K562 (cell line): ENCODE measurements at regions not wholly inside any gene's neighbourhood (a gene's known extent, or its start where the extent isn't known, plus 50 kb on each side); places are given as distances from the start of the nearest gene placed in this dataset.

Source experiments
- EP300 ChIP-seq: IDR thresholded peaks from 2 replicates; pipeline ENCODE4 v1.6.1; 2012; ENCODE audit warnings: low read length, improper control_type of control experiment
- EZH2 ChIP-seq: IDR thresholded peaks from 2 replicates; pipeline ENCODE4 v1.6.1; 2012; ENCODE audit warnings: low read depth, mild to moderate bottlenecking, inconsistent platforms, low read length, borderline replicate concordance
- GMEB1 ChIP-seq: fragments of 250-450 bp; sonication (Bioruptor Pico); IDR thresholded peaks from 2 replicates; pipeline ENCODE4 v1.4.0; 2020; ENCODE audit warnings: mild to moderate bottlenecking
- HDAC2 ChIP-seq: fragments of 450-650 bp; IDR thresholded peaks from 2 replicates; pipeline ENCODE4 v1.6.1; 2016; ENCODE audit warnings: mild to moderate bottlenecking
- HIVEP1 ChIP-seq: fragments of 250-450 bp; sonication (Bioruptor Pico); IDR thresholded peaks from 2 replicates; pipeline ENCODE4 v1.4.0; 2020; ENCODE audit warnings: mild to moderate bottlenecking
- KDM1A ChIP-seq, 2 experiments: fragments of 450-650 bp; IDR thresholded peaks; 2 replicates each; pipeline ENCODE4 v1.6.1; 2016; ENCODE audit warnings: mild to moderate bottlenecking in 2 of 2
- PHF8 ChIP-seq: fragments of 200-600 bp; sonication (generic); IDR thresholded peaks from 2 replicates; pipeline ENCODE4 v1.6.1; 2012; ENCODE audit warnings: mixed run types, mild to moderate bottlenecking, inconsistent platforms, low read length, moderate library complexity, borderline replicate concordance
- POLR2AphosphoS5 ChIP-seq: IDR thresholded peaks from 2 replicates; pipeline ENCODE4 v1.6.1; 2011; ENCODE audit warnings: mild to moderate bottlenecking, low read depth, low read length, moderate library complexity; ENCODE audit not compliant: control insufficient read depth, insufficient read depth

DNA sequence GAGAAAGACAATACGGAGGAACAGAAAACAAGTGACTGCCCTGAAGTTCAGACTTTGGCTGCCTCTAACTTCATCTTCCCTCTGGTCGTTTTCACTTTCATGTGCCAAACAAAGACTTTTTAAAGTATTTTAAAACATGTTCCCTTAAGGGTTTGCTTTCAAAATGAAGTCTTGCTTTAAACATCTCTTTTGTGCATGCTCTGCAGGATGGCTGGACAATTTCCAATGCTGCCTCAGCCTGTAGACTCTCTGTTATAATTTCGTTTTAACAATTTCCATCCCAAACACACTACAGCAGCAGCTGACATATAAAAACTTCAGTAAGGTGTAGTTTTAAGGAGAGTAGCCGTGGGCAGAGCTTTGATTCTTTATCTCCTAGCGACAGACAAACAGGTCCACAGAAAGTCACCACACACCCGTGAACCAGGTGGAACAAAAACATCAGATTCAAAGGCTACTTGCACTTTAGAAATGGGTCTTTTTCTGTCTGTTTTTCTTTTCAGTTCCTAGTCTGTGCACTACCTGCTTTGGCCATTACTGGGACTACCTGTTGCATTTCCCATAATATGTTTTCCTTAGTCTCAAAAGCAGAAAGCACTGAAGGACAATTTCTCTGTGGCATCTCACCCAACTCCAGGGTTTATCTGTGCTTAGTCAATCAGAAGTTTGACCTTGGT lies 308.9 kb downstream of the DTWD2 start:
- no peak for TF ChIP-seq EP300
- TF ChIP-seq GMEB1 = no peak
- TF ChIP-seq EZH2 = no peak
- TF ChIP-seq POLR2AphosphoS5 = no peak
- TF ChIP-seq HDAC2 = no peak
- no peak for TF ChIP-seq HIVEP1 (CRISPR knock-in tag)
- no peak for TF ChIP-seq KDM1A (IDR thresholded peaks at IDR 0.05)
- no peak for TF ChIP-seq PHF8
